OCI-LY1 (cell line): ENCODE measurements at regions not wholly inside any gene's neighbourhood (a gene's known extent, or its start where the extent isn't known, plus 50 kb on each side); places are given as distances from the start of the nearest gene placed in this dataset.

Source experiments
- H2AFZ ChIP-seq: fragments of 200-600 bp; sonication (generic), shearing (Covaris generic); 2 replicates; pipeline ENCODE4 v1.6.0; 2014; ENCODE audit warnings: antibody characterized with exemption, mild to moderate bottlenecking, low read length
- H3F3A ChIP-seq: fragments of 200-600 bp; sonication (generic), shearing (Covaris generic); 2 replicates; pipeline ENCODE4 v1.6.0; 2014; ENCODE audit warnings: mild to moderate bottlenecking, antibody characterized with exemption, low read length, moderate library complexity; ENCODE audit not compliant: insufficient read depth
- H3K27ac ChIP-seq: fragments of 200-600 bp; sonication (generic); 2 replicates; pipeline ENCODE4 v1.5.1; 2014; ENCODE audit warnings: low read length, mixed run types, mild to moderate bottlenecking, low read depth; ENCODE audit not compliant: poor library complexity, severe bottlenecking
- H3K27me3 ChIP-seq: fragments of 200-600 bp; sonication (generic); 2 replicates; pipeline ENCODE4 v1.6.0; 2014; ENCODE audit warnings: antibody characterized with exemption, mild to moderate bottlenecking, low read length, moderate library complexity; ENCODE audit not compliant: insufficient read depth
- H3K36me3 ChIP-seq: fragments of 200-600 bp; sonication (generic); 2 replicates; pipeline ENCODE4 v1.6.1; 2014; ENCODE audit warnings: mild to moderate bottlenecking, antibody characterized with exemption, low read length, moderate library complexity, mixed read lengths; ENCODE audit not compliant: insufficient read depth
- H3K4me1 ChIP-seq: fragments of 200-600 bp; sonication (generic); 2 replicates; pipeline ENCODE4 v1.5.1; 2014; ENCODE audit warnings: mild to moderate bottlenecking, low read length, moderate library complexity; ENCODE audit not compliant: insufficient read depth, severe bottlenecking
- H3K4me2 ChIP-seq: fragments of 200-600 bp; sonication (generic), shearing (Covaris generic); 2 replicates; pipeline ENCODE4 v1.6.1; 2014; ENCODE audit warnings: low read length
- H3K4me3 ChIP-seq: fragments of 200-600 bp; sonication (generic); 2 replicates; pipeline ENCODE4 v1.5.1; 2014; ENCODE audit warnings: low read length, low read depth, mild to moderate bottlenecking, mixed read lengths; ENCODE audit not compliant: poor library complexity, severe bottlenecking
- H3K79me2 ChIP-seq: fragments of 200-600 bp; shearing (Covaris generic); 2 replicates; pipeline ENCODE4 v1.6.1; 2016; ENCODE audit warnings: mixed run types, low read length, mixed read lengths; ENCODE audit not compliant: insufficient read depth
- H3K9ac ChIP-seq: fragments of 200-600 bp; sonication (generic), shearing (Covaris generic); 2 replicates; pipeline ENCODE4 v1.6.1; 2014; ENCODE audit warnings: mild to moderate bottlenecking, low read length, mixed read lengths
- H3K9me2 ChIP-seq: fragments of 200-600 bp; sonication (generic), shearing (Covaris generic); 2 replicates; pipeline ENCODE4 v1.6.1; 2014; ENCODE audit warnings: low read depth, mild to moderate bottlenecking, low read length, mixed read lengths
- H3K9me3 ChIP-seq: fragments of 200-600 bp; shearing (Covaris generic); 2 replicates; pipeline ENCODE4 v1.6.1; 2014; ENCODE audit warnings: low read length, mixed read lengths
- H4K20me1 ChIP-seq: fragments of 200-600 bp; sonication (generic), shearing (Covaris generic); 2 replicates; pipeline ENCODE4 v1.6.0; 2016; ENCODE audit warnings: mild to moderate bottlenecking, low read length; ENCODE audit not compliant: insufficient read depth
- CTCF ChIP-seq: fragments of 200-600 bp; sonication (generic), shearing (Covaris generic); IDR thresholded peaks from 2 replicates; pipeline ENCODE4 v1.5.1; 2017; ENCODE audit warnings: mild to moderate bottlenecking, antibody characterized with exemption, low read length, moderate library complexity, mixed read lengths
- EZH2 ChIP-seq: fragments of 200-600 bp; sonication (generic), shearing (Covaris generic); IDR thresholded peaks from 2 replicates; pipeline ENCODE4 v1.8.0; 2017; ENCODE audit warnings: borderline replicate concordance, mixed run types, mild to moderate bottlenecking, antibody characterized with exemption, low read length, moderate library complexity, mixed read lengths

DNA sequence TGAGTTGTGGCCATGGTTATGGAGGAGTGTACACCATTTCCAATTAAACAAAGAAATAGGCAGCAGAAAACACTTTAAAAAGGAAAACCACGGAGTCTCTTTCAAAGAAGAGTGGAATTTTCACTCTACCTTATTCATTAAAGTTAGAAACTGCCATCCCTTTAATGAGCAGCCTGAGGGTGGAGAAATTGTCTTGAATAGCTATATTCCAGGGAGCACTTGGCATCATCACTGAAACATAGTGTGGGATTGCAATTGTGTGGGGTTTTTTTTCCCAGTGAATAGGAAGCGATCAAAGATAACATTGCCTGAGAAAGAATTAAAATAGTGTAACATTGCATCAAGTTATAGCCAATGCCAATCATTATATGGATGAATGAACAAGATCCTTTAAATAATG is 191.6 kb downstream of the TEX36 start:
- no peaks in the 10 kb centered on the region for H3K9me2 ChIP-seq
- no peaks in the 10 kb centered on the region for H3K79me2 ChIP-seq
- H3K9me3 ChIP-seq: no peaks in the 10 kb centered on the region
- no peaks in the 10 kb centered on the region for H4K20me1 ChIP-seq
- H3K4me3 ChIP-seq: no peak overlapping the region
- no peak overlapping the region for H3K4me2 ChIP-seq
- H3K36me3 ChIP-seq: no peaks in the 10 kb centered on the region
- TF ChIP-seq CTCF (no peak), EZH2 (no peak)
- no peaks in the 10 kb centered on the region for H3F3A ChIP-seq
- no peak overlapping the region for H3K27ac ChIP-seq
- no peak overlapping the region for H2AFZ ChIP-seq
- no peak overlapping the region for H3K9ac ChIP-seq
- H3K4me1 ChIP-seq: no peaks in the 10 kb centered on the region
- H3K27me3 ChIP-seq: peaks cover 5% of the 10 kb centered on the region; the same call in 1 of the 2 replicates

DNA sequence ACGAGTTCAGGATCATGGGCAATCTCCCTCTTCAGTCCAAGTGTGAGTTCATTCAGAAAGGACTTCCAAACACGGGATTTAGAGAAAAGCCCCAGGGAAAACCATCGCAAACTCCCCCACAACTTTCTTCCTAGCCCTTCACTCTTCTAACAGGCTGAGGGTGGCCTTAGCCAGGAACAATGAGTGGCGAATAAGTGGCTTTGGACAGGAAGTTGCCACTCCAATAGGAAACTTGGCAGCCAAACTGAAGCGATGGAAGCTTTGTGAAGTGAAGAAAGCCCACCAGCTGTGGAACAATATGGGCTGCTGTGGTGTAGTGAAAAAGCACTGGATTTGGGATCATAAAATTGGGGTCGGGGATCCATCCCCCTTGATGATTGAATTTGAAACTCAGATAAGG is 193.2 kb downstream of the TEX36 start:
- Histone ChIP-seq H3K9me2 (no peaks in the 10 kb centered on the region), H3K9ac (no peak overlapping the region), H3K9me3 (no peaks in the 10 kb centered on the region), H3K27ac (no peak overlapping the region), H3F3A (no peaks in the 10 kb centered on the region), H3K36me3 (no peaks in the 10 kb centered on the region), H3K4me1 (no peaks in the 10 kb centered on the region), H3K4me3 (no peak overlapping the region), H3K4me2 (no peak overlapping the region), H4K20me1 (no peaks in the 10 kb centered on the region), H3K27me3 (peaks cover 5% of the 10 kb centered on the region; the same call in 1 of the 2 replicates), H2AFZ (no peak overlapping the region), H3K79me2 (no peaks in the 10 kb centered on the region)
- TF ChIP-seq CTCF: no peak
- no peak for TF ChIP-seq EZH2

- TF ChIP-seq EZH2: no peak
- TF ChIP-seq CTCF: no peak
- no peak overlapping the region for H3K4me2 ChIP-seq
- no peak overlapping the region for H3K27ac ChIP-seq
- H3K9me3 ChIP-seq: no peaks in the 10 kb centered on the region
- H2AFZ ChIP-seq: no peak overlapping the region
- no peaks in the 10 kb centered on the region for H3K36me3 ChIP-seq
- no peak overlapping the region for H3K4me3 ChIP-seq
- H3K9me2 ChIP-seq: no peaks in the 10 kb centered on the region
- H4K20me1 ChIP-seq: no peaks in the 10 kb centered on the region
- no peaks in the 10 kb centered on the region for H3K4me1 ChIP-seq
- no peaks in the 10 kb centered on the region for H3F3A ChIP-seq
- no peaks in the 10 kb centered on the region for H3K79me2 ChIP-seq
- peaks cover 5% of the 10 kb centered on the region; the same call in 1 of the 2 replicates for H3K27me3 ChIP-seq
- no peak overlapping the region for H3K9ac ChIP-seq
Measured at GRCh38 chr10:125485665-125486064, 197.3 kb downstream of the TEX36 start.
